GM11168 (cell line): ENCODE measurements at regions not wholly inside any gene's neighbourhood (a gene's known extent, or its start where the extent isn't known, plus 50 kb on each side); places are given as distances from the start of the nearest gene placed in this dataset.
"Not testable (repeated sequence)": the region's sequence is repeated elsewhere in the genome, so short reads cannot be mapped to it uniquely, and the experiment has no call there.

Experiments
- in situ Hi-C: fragments of 300-500 bp; cut with MboI; formaldehyde crosslinking; loops from one replicate; pipeline ENCODE4 v1.12.0; 2022; ENCODE audit warnings: low sequenced_read_pairs; ENCODE audit not compliant: unreplicated experiment

GRCh38 chr3:194856296-194856695, 170.6 kb downstream of the FAM43A start:
- in situ Hi-C loops, result no loop called here

DNA sequence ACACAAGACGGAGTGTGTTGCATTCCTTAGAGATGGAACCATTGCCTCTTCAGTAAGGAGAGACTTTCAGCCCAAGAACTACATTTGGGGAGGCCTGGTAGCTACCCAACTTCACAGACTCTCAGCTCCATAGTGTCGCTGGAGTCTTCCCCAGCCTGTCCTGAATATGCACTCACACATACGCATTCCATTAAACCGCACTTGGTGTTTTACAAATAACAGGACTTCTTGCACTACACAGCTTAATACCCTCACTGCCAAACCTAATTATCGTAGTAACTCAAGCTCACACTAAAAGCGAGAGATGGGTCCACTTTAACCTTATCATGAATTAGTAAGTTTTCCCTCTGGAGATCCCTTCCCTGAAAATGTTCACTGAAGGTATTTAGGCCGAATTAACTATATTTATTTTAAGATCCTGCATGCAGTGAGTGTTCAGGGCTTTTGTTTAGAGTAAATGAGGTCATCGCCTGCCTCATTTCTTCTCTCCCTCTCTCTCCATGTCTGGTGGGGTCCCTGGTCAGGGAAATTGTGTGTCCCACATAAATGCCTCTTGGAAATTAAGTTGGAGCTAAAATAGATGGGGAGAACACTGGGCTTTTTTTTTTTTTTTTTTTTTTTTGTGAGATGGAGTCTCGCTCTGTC, 171.9 kb downstream of the FAM43A start:
- in situ Hi-C loops, result no loop called here

DNA sequence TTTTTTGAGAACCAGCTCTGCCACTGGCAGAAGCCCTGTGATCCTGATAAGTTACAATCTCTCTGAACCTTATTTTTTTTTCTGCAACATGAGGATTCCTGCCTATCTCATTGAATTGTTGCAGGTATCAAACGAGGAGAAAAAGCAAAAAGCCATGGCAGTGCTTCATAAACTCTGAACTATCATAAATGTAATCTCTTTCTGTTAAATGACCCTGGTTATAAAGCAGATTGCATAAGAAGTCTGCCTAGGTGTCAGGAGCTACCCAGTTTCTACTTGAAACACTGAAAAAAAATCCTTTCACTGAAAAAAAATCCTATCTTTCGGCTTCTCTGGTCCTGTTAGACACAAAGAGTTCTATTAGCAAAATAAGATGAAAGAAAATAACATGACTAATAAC, 172.7 kb downstream of the FAM43A start:
- in situ Hi-C loops, result no loop called here

- in situ Hi-C loops, result no loop called here
These were observed 175.0 kb downstream of the FAM43A start for GRCh38 chr3:194860725-194861124.

GRCh38 chr3:194861375-194861774, 175.7 kb downstream of the FAM43A start:
- in situ Hi-C loops, result no loop called here

GRCh38 chr3:194865061-194865460, 179.4 kb downstream of the FAM43A start:
- in situ Hi-C loops, result no loop called here

DNA sequence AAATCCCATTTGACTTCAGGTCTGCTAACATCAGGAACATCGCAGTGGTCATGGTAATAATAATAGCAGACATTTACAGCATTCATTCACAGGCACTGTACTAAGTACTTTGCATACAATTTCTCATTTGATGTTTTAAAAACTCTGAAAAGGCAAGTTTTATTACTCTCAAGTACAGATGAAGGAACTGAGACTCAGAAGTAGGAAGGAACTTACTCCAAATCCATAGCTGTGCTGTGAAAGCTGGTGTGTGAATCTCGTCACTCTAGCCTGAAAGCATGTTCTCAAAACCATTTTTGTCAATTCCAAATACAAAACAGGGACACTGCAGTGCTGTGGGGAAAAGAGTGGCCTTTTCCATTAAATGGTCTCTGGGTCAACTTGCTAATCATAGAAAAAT, 179.9 kb downstream of the FAM43A start:
- in situ Hi-C loops, result no loop called here

DNA sequence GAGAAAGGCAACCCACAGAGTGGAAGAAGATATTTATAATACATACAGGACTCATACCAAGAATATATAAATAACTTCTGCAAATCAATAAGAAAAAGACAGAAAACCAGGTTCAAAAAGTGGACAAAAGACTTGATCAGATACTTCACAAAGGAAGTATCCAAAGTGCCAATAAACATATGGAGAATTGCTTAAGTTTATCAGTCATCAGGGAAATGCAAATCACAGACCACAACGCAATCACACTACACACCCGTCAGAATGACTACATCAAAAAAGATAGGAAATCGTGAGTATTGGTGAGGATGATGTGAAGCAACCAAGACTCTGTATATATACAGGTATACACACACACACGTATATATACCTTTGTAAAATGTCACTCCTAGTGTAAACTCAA, 180.6 kb downstream of the FAM43A start:
- in situ Hi-C loops, result no loop called here

GRCh38 chr3:194867270-194867983, 181.7 kb downstream of the FAM43A start:
- in situ Hi-C loops, result no loop called here

- in situ Hi-C loops, result no loop called here
These were observed 183.1 kb downstream of the FAM43A start for GRCh38 chr3:194868831-194869230.

GRCh38 chr3:194869482-194870169, 183.9 kb downstream of the FAM43A start:
- in situ Hi-C loops, result no loop called here

DNA sequence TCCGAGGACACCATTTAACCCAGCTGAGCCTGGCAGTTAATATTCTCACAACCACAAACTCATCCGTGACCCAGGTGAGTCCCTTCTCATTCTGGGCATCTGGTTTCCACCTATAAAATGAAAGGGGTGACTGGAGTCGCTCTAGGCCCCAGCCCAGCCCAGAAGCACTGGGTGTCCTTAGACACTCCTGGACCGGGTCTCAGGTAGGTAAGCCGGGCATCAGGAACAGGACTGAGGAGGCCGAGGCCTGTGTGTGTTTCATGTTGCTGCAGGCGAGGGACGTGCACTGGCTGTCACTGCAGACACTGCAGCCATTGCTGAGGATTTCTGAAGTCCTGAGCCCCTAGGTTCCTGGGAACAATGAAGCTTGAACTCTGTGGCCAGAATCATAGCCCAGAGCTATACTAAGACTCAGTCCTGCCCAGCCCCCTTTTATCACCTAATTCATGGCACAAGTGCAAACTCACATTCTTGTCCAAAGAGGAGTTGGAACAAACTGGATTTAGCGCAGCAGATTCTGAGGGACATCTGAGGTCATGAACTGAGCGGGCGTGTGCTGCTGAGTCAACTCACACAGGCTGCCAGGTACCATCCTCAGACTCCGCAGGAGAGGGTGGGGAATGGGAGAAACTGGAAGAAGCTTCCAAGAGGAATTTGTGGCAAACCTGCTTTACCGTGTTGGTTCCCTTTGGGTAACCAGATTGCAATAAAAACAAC, 184.9 kb downstream of the FAM43A start:
- in situ Hi-C loops, result no loop called here

DNA sequence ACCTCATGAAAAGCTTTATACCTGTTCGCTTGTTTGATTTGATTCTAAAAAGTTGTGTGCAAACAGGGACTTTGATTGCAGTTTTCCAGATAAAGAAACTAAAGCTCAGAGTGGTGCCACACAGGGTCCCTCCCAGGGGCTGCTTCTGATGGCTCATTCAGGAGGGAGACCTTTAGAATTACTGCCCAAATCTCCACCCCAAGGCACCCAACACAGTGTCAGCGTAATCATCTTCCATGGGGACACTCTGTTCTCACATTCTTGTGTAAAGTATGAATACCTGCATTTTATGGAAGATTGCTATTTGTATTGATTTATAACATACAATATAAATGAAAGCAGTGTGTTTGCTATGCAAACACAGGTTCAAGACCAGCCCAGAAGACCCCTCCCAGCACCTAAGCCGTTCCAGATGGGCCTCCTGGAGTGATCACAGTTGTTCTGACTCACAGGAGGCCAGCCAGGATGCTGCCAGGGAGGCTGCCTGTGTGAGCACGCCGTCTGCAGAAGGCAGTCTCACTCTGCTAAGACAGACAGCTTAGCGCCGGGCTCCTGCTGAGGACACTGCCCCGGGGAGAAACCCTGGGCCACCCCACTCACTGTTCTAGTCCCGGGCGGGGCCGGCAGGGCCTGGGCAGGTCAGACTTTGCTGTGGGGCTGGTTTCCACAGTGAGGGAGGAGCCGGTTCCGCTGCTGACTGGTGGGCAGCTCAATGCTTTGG, 185.6 kb downstream of the FAM43A start:
- in situ Hi-C loops, result no loop called here

- in situ Hi-C loops, result no loop called here
These were observed 186.4 kb downstream of the FAM43A start for GRCh38 chr3:194871864-194872668.

- in situ Hi-C loops, result no loop called here
These were observed 186.9 kb downstream of the FAM43A start for GRCh38 chr3:194872669-194872977.

- in situ Hi-C loops, result not testable (repeated sequence)
These were observed 187.8 kb downstream of the FAM43A start for GRCh38 chr3:194873474-194873873.

DNA sequence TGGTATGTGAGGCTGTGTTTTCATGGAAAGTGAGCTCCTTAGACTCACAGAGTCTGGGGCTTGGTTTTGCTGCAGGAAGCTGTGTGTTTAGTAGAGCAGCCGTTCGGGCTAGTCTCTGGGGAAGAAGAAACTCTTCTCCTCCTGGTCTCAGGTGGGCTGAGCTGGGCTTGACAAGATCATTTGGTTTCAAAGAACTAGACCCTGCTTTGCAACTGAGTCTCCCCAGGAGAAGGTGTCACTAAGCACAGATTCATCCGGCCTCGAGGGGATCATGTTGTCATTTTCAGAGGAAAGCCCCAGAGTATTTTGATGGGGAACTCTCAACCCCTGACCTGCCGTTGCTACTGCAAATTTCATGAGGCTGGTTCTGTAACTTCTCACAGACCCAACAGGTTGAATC, 188.5 kb downstream of the FAM43A start:
- in situ Hi-C loops, result no loop called here

GRCh38 chr3:194874783-194875182, 189.1 kb downstream of the FAM43A start:
- in situ Hi-C loops, result no loop called here

DNA sequence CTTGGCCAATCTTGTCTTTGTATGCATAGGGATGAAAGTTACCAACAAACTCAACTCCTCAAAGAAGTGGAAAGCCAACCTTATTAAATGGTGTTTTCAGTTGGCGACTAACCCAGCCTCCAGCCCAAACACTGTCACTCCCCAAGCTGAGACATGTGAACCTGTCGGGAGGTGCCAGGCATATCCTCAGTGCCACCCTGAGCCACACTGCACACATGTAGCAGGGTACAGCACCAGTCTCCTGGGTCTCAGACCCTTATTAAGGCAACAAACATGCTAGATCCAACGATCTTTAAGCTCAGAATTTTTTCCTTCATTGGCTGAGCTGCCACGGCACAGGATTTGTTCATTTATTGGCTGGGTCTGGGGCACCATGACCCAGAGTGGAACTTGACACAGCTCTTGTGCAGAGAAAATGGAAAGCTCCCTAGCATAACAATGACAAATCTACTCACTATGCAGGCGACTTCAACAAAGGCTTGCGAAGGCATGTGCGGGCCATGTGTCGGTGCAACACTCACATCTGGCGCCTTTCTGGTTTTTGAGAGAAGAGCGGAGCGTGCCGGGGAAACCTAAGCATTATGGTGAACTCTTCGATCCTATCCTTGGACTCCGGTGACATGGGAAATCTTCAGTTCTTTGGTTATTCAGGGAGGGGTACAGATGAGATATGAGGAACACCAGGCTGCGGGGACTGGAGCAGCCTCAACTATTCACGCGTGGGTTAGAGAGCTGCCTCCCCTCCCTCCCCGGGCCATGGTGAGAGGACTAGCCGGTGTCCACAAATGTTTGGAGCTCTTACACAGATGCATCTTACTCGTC, 190.1 kb downstream of the FAM43A start:
- in situ Hi-C loops, result no loop called here
